ENCODE measurements at regions not wholly inside any gene's neighbourhood (a gene's known extent, or its start where the extent isn't known, plus 50 kb on each side); places are given as distances from the start of the nearest gene placed in this dataset.
A peak's percentile ranks its signal among the peaks of the same experiment; 100 is the strongest.
"Not testable (repeated sequence)": the region's sequence is repeated elsewhere in the genome, so short reads cannot be mapped to it uniquely, and the experiment has no call there.

DNA sequence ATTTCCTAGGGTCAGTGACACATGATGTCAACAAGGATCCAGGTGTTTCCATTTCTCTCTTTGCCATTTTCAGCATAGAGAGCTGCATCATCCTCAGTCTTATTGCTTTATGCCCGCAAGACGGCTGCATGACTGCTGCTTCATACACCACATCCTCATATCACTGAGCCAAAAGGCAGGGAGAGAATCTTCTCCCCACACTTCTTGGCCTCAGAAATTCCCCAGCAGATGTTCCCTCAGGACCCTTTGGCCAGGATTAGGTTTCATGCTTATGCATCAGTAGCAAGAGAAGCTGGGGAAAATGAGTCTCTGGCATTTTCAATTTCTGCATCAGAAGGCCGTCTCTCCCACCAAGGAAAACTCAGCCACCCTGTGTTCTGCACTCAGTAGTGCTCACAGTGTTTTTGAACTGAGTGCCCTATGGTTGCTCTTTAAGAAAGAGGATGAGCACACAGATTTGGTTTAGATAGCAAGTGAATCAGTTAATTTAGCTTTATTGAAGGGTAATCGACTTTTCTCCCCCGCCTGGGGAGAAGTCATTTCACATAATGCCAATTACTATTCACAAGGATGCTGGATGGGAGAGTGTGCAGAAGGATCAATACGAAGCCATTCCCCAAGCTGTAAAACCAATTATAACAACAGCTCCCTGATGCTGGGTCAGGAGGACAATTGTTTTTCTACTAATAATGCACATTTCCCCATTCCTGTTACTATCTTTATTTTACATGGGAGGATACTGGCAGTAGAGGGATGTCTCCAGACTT is 360.2 kb downstream of the HHIPL2 start:
- Histone ChIP-seq H3K4me3 (ENCODE audit: insufficient read depth, low read depth, low read length) (no peak overlapping the region), H2AFZ (ENCODE audit: low read depth, low read length) (no peak overlapping the region), H3K79me2 (ENCODE audit: insufficient read depth, low read length) (no peaks in the 10 kb centered on the region), H3K27ac (ENCODE audit: low read depth, low read length) (no peak overlapping the region), H3K27me3 (ENCODE audit: insufficient read depth, low read length) (no peaks in the 10 kb centered on the region), H4K20me1 (ENCODE audit: insufficient read depth, low read length) (no peaks in the 10 kb centered on the region), H3K36me3 (ENCODE audit: insufficient read depth, low read length) (no peaks in the 10 kb centered on the region), H3K9ac (ENCODE audit: low read length) (no peak overlapping the region), H3K9me3 (ENCODE audit: insufficient read depth, low read depth, low read length) (no peaks in the 10 kb centered on the region), H3K4me2 (ENCODE audit: low read length) (no peak overlapping the region), H3K4me1 (ENCODE audit: insufficient read depth, low read length) (no peaks in the 10 kb centered on the region)
- H3K9me3 Mint-ChIP-seq (ENCODE audit: unreplicated experiment): peaks cover 9% of the 10 kb centered on the region
- peaks cover 2% of the 10 kb centered on the region for H3K27me3 Mint-ChIP-seq (ENCODE audit: low read depth, unreplicated experiment)
- no peak for FAIRE-seq
- H3K4me1 Mint-ChIP-seq (ENCODE audit: low read depth, unreplicated experiment): no peaks in the 10 kb centered on the region
- H3K36me3 Mint-ChIP-seq (ENCODE audit: low read depth, unreplicated experiment): no peaks in the 10 kb centered on the region
- no peak for DNase-seq (ENCODE audit: low read depth)
- no peak overlapping the region for H3K4me3 Mint-ChIP-seq (ENCODE audit: unreplicated experiment)
- H3K27ac Mint-ChIP-seq (ENCODE audit: unreplicated experiment): no peak overlapping the region
- TF ChIP-seq, protein P1, sequence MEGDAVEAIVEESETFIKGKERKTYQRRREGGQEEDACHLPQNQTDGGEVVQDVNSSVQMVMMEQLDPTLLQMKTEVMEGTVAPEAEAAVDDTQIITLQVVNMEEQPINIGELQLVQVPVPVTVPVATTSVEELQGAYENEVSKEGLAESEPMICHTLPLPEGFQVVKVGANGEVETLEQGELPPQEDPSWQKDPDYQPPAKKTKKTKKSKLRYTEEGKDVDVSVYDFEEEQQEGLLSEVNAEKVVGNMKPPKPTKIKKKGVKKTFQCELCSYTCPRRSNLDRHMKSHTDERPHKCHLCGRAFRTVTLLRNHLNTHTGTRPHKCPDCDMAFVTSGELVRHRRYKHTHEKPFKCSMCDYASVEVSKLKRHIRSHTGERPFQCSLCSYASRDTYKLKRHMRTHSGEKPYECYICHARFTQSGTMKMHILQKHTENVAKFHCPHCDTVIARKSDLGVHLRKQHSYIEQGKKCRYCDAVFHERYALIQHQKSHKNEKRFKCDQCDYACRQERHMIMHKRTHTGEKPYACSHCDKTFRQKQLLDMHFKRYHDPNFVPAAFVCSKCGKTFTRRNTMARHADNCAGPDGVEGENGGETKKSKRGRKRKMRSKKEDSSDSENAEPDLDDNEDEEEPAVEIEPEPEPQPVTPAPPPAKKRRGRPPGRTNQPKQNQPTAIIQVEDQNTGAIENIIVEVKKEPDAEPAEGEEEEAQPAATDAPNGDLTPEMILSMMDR (IDR thresholded peaks at IDR 0.05; ENCODE audit: insufficient read depth, low read depth, low read length): no peak
- no peak for TF ChIP-seq EZH2 (IDR thresholded peaks at IDR 0.05; ENCODE audit: insufficient read depth, low read length)

DNA sequence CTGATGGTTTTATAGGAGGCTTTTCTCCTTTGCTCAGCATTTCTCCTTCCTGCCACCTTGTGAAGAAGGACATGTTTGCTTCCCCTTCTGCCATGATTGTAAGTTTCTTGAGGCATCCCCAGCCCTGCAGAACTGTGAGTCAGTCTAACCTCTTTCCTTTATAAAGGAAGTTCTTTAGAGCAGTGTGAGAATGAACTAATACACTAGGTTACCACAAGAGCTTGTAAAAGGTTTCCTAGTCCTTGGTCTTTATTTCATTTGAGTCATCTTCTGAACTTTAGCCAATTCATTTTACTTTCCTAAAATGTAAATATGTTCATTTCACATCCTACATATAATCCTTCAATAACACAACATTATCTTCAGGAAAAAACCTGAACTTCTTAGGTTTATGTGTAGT is 365.3 kb downstream of the HHIPL2 start:
- TF ChIP-seq, protein P1 (IDR thresholded peaks at IDR 0.05; ENCODE audit: insufficient read depth, low read depth, low read length): no peak
- peak; percentile 37 for DNase-seq (ENCODE audit: low read depth)
- Mint-ChIP-seq H3K4me3 (ENCODE audit: unreplicated experiment) (no peak overlapping the region), H3K36me3 (ENCODE audit: low read depth, unreplicated experiment) (peaks cover 2% of the 10 kb centered on the region), H3K9me3 (ENCODE audit: unreplicated experiment) (peaks cover 9% of the 10 kb centered on the region), H3K27ac (ENCODE audit: unreplicated experiment) (peak overlapping the region; percentile 49), H3K4me1 (ENCODE audit: low read depth, unreplicated experiment) (peaks cover 2% of the 10 kb centered on the region), H3K27me3 (ENCODE audit: low read depth, unreplicated experiment) (no peaks in the 10 kb centered on the region)
- Histone ChIP-seq H3K36me3 (ENCODE audit: insufficient read depth, low read length) (no peaks in the 10 kb centered on the region), H3K9me3 (ENCODE audit: insufficient read depth, low read depth, low read length) (no peaks in the 10 kb centered on the region), H3K79me2 (ENCODE audit: insufficient read depth, low read length) (no peaks in the 10 kb centered on the region), H4K20me1 (ENCODE audit: insufficient read depth, low read length) (no peaks in the 10 kb centered on the region), H3K9ac (ENCODE audit: low read length) (no peak overlapping the region), H3K27ac (ENCODE audit: low read depth, low read length) (no peak overlapping the region), H3K4me2 (ENCODE audit: low read length) (no peak overlapping the region), H2AFZ (ENCODE audit: low read depth, low read length) (no peak overlapping the region), H3K27me3 (ENCODE audit: insufficient read depth, low read length) (no peaks in the 10 kb centered on the region), H3K4me1 (ENCODE audit: insufficient read depth, low read length) (no peaks in the 10 kb centered on the region), H3K4me3 (ENCODE audit: insufficient read depth, low read depth, low read length) (no peak overlapping the region)
- FAIRE-seq: no peak

DNA sequence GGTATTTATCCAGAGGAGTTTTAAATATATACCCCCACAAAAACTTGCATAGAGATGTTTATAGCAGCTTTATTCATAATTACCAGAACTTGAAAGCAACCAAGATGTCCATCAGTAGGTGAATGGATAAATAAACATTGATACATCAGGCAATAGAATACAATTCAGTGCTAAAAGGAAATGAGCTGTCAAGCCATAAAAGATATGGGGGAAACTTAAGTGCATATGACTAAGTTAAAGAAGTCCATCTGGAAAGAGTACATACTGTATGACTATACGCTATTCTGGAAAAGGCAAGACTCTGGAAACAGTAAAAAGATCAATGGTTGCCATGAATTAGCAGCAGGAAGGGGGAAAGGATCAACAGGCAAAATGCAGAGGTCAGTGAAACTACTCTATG is 366.7 kb downstream of the HHIPL2 start:
- no peak overlapping the region for H2AFZ ChIP-seq (ENCODE audit: low read depth, low read length)
- no peaks in the 10 kb centered on the region for H3K36me3 ChIP-seq (ENCODE audit: insufficient read depth, low read length)
- H4K20me1 ChIP-seq (ENCODE audit: insufficient read depth, low read length): no peaks in the 10 kb centered on the region
- H3K27me3 Mint-ChIP-seq (ENCODE audit: low read depth, unreplicated experiment): no peaks in the 10 kb centered on the region
- H3K4me1 ChIP-seq (ENCODE audit: insufficient read depth, low read length): no peaks in the 10 kb centered on the region
- no peaks in the 10 kb centered on the region for H3K79me2 ChIP-seq (ENCODE audit: insufficient read depth, low read length)
- no peaks in the 10 kb centered on the region for H3K9me3 ChIP-seq (ENCODE audit: insufficient read depth, low read depth, low read length)
- H3K27ac Mint-ChIP-seq (ENCODE audit: unreplicated experiment): no peak overlapping the region
- H3K4me1 Mint-ChIP-seq (ENCODE audit: low read depth, unreplicated experiment): peaks cover 2% of the 10 kb centered on the region
- FAIRE-seq (no peak), DNase-seq (ENCODE audit: low read depth) (peak; percentile 43)
- TF ChIP-seq, protein P1 (IDR thresholded peaks at IDR 0.05; ENCODE audit: insufficient read depth, low read depth, low read length): no peak
- TF ChIP-seq EZH2 (IDR thresholded peaks at IDR 0.05; ENCODE audit: insufficient read depth, low read length): no peak
- H3K36me3 Mint-ChIP-seq (ENCODE audit: low read depth, unreplicated experiment): peaks cover 2% of the 10 kb centered on the region
- H3K4me3 ChIP-seq (ENCODE audit: insufficient read depth, low read depth, low read length): no peak overlapping the region
- H3K4me2 ChIP-seq (ENCODE audit: low read length): no peak overlapping the region
- no peak overlapping the region for H3K27ac ChIP-seq (ENCODE audit: low read depth, low read length)
- H3K27me3 ChIP-seq (ENCODE audit: insufficient read depth, low read length): no peaks in the 10 kb centered on the region
- no peak overlapping the region for H3K9ac ChIP-seq (ENCODE audit: low read length)
- no peak overlapping the region for H3K4me3 Mint-ChIP-seq (ENCODE audit: unreplicated experiment)
- peaks cover 11% of the 10 kb centered on the region for H3K9me3 Mint-ChIP-seq (ENCODE audit: unreplicated experiment)

DNA sequence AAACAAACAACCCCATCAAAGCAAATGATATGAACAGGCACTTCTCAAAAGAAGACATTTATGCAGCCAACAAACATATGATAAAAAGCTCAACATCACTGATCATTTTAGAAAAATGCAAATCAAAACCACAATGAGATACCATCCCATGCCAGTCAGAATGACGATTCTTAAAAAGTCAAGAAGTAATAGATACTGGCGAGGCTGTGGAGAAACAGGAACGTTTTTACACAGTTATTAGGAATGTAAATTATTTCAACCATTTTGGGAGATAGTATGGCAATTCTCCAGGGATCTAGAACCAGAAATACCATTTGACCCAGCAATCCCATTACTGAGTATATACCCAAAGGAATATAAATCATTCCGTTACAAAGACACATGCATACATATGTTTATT is 370.4 kb downstream of the HHIPL2 start:
- not testable (repeated sequence) for H3K27ac ChIP-seq (ENCODE audit: low read depth, low read length); H3K4me1 ChIP-seq (ENCODE audit: insufficient read depth, low read length); FAIRE-seq; H3K9ac ChIP-seq (ENCODE audit: low read length); H3K36me3 ChIP-seq (ENCODE audit: insufficient read depth, low read length); H3K4me1 Mint-ChIP-seq (ENCODE audit: low read depth, unreplicated experiment); H3K27ac Mint-ChIP-seq (ENCODE audit: unreplicated experiment); H2AFZ ChIP-seq (ENCODE audit: low read depth, low read length); H3K36me3 Mint-ChIP-seq (ENCODE audit: low read depth, unreplicated experiment); H3K27me3 Mint-ChIP-seq (ENCODE audit: low read depth, unreplicated experiment); H3K79me2 ChIP-seq (ENCODE audit: insufficient read depth, low read length); H3K9me3 ChIP-seq (ENCODE audit: insufficient read depth, low read depth, low read length); H3K27me3 ChIP-seq (ENCODE audit: insufficient read depth, low read length); H3K4me3 Mint-ChIP-seq (ENCODE audit: unreplicated experiment); H3K4me2 ChIP-seq (ENCODE audit: low read length); H3K4me3 ChIP-seq (ENCODE audit: insufficient read depth, low read depth, low read length); H4K20me1 ChIP-seq (ENCODE audit: insufficient read depth, low read length)
- peak; percentile 32 for DNase-seq (ENCODE audit: low read depth)
- peaks cover 17% of the 10 kb centered on the region for H3K9me3 Mint-ChIP-seq (ENCODE audit: unreplicated experiment)
